Right forelimb (tissue), 1 donor: ENCODE measurements at regions not wholly inside any gene's neighbourhood (a gene's known extent, or its start where the extent isn't known, plus 50 kb on each side); places are given as distances from the start of the nearest gene placed in this dataset.
"Not testable (repeated sequence)": the region's sequence is repeated elsewhere in the genome, so short reads cannot be mapped to it uniquely, and the experiment has no call there.

Experiments used
- DNase-seq: peaks from one replicate; pipeline ENCODE4 v3.0.0-alpha.2; 2018

- no peak for DNase-seq
Measured at GRCh38 chr6:93081901-93082300, 337.5 kb downstream of the EPHA7 start.

- DNase-seq, result no peak
Measured at GRCh38 chr6:93079061-93079460, 340.3 kb downstream of the EPHA7 start.

DNA sequence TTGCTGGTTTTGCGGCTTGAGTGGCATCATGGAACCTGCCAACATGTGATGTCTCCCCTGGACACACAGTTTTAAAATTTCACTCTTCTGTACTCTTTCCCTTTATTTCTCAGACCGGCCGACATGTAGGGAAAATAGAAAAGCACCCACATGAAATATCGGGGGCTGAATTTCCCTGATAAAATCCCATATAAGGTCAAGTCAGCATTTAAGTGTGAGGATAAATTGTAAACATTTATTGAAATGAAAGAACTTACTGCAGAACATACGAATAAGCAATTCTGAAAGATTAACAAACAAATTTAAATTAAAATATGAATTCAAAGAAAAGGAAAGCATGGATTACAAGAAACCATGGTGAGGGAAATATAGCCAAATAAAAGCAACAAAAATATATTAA is 345.5 kb downstream of the EPHA7 start:
- no peak for DNase-seq

- no peak for DNase-seq
Measured at GRCh38 chr6:93069856-93070255, 349.5 kb downstream of the EPHA7 start.

- DNase-seq, result no peak
Measured at GRCh38 chr6:93059911-93060310, 359.4 kb downstream of the EPHA7 start.

DNA sequence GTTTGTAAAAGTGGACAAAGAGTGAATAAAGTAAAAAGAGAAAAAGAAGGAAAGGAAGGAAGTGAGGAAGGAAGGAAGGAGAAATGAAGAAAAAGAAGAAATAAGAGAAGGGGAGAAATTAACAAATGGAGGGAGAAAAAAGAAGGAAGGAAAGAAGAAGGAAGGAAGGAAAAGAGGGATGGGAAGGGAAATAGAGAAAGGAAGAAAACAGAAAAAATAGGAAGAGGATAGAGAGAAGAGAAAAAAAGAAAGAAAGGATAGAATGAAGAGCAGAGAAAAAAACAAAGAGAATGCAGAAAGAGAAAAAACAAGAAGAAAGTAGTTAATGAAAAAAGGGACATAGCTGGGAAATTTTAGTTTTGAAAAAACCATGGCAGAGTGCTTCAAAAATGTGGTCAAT is 361.8 kb downstream of the EPHA7 start:
- no peak for DNase-seq

- DNase-seq, result no peak
Measured at GRCh38 chr6:93048381-93048780, 371.0 kb downstream of the EPHA7 start.

DNA sequence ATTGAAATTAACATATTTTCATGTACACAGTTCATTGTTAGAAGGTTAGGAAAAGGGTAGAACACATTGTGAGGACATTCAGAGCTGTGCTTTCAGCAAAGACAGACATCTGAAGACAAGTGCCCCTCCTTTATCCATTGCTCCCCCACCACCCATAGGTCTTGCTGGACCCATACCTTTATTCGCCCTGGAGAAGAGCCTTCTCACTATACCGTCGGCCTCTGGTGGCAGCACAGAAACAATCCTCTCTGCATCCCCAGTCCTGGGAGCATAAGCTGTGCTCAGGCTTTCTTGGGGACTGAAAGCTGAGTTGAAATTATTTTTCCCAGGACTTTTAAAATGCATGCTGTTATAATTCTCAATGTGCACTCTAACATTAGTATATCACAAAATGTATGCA is 372.3 kb downstream of the EPHA7 start:
- no peak for DNase-seq

GRCh38 chr6:93045156-93045555 is 374.2 kb downstream of the EPHA7 start:
- no peak for DNase-seq

- DNase-seq, result no peak
Measured at GRCh38 chr6:93040375-93040774, 379.0 kb downstream of the EPHA7 start.

DNA sequence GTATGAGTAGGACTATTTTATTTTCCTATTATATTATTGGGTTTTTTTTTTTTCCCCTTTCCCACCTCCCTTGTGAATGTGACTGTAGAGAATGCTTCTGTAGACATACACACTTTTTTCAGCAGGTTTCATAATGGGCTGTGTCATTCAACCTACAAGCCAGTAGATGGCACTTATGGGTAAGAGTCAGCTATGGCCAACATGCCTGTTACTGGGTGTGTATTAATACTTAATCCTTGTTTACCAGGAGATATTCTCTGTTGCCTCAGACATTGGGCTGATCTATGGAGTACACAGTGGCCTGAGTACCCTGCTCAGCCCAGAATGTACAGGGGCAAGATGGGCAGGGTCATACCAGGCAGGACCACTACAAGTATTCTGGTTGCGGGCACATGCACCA is 382.5 kb downstream of the EPHA7 start:
- DNase-seq, result no peak

DNA sequence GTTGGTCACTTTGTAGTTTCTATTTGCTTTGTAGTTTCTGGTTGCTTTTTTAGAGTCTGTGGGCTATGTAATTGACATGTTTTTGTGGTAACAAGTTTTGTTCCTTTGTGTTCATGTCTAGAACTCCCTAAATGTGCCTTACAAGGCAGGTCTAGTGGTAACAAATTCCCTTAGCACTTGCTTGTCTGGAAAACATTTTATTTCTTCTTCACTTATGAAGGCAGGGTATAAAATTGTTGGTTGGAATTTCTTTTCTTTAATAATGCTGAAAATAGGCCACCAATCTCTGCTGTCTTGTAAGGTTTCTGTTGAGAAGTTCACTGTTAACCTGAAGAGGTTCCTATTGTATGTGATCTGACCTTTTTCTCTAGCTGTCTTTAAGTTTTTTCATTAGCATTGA is 383.6 kb downstream of the EPHA7 start:
- DNase-seq, result no peak

DNA sequence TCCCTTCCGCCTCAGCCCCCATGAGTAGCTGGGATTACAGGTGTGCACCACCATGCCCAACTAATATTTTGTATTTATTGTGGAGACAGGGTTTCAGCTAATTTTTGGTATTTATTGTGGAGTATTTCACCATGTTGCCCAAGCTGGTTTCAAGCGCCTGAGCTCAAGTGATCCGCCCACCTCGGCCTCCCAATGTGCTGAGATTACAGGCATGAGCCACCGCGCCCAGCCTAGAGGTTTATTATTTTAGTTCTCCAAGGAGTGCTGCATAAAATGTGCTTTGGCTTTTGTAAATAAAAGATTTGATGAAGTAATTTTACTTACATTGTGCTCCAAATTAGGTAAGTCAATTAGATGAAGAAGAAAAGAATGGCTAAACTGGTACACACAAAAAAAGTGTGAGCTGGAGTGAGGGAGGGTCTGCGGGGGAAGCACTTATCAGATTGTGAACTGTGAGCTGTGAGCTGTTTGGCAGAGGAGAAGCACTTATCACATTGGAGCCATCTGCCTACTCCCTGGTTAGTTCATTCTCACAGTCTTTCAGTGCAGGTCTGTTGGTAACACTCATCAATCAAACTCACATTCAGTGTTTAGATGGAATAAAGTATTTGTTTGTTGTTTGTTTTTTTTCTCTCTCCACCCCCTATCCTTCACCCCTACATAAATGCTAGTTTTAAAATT is 398.0 kb downstream of the EPHA7 start:
- DNase-seq, result no peak

DNA sequence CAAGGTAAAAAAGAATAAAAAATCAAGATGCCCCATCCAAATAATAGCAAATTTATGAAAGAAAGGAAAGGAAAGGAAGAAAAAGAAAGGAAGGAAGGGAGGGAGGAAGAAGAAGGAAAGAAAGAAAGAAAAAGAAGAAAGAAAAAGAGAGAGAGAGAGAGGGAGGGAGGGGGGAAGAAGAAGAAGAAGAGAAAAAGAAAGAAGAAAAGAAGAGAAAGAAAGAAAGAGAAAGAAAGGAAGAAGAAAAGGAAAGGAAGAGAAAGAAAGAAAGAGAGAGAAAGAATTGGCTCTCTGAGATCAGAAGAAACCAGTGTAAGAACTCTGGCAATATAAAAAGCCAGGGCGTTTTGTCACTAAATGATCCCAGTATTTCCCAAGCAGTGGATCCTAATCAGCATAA is 401.7 kb downstream of the EPHA7 start:
- DNase-seq, result no peak

DNA sequence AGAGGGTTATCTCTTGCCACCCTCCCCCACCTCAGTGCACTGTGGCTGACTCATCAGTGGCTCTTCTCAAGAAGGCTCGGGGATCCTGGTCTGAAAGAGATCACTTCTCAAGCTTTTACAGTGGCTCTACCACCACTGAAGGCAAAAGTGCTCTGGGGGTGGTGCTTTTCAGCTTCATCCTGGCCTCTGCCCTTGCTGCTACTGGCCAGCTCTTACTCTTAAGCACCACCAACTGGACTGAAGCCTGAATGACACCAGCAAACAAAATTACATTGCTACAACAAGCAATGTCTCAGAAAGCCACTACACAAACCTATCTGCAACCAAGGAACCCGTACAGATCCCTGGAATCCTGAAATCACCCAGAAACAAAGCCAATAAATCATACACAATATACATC is 402.1 kb downstream of the EPHA7 start:
- no peak for DNase-seq

- DNase-seq, result no peak
Measured at GRCh38 chr6:93013054-93013453, 406.3 kb downstream of the EPHA7 start.

GRCh38 chr6:93008375-93008774 is 411.0 kb downstream of the EPHA7 start:
- DNase-seq, result no peak

DNA sequence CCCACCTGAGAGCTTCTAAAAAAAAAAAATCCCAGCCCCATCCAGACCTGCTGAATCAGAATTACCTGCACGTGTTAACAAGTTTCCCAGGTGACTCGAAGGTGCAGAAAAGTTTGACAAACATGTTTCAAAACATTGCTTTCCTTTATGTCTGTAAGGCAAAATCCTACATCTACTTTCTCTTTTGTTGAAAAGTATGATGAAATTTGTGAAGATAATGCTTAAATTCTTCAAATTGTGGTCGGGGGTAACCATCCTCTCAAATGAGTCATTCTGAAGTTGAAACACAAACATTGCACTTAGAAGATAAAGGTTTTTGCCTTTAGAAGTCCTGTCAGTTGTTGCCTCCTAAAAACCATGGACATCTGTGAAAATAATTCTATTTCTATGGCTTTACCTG is 429.7 kb downstream of the EPHA7 start:
- no peak for DNase-seq

- no peak for DNase-seq
Measured at GRCh38 chr6:92979281-92979680, 440.1 kb downstream of the EPHA7 start.

- no peak for DNase-seq
Measured at GRCh38 chr6:92977018-92977417, 442.3 kb downstream of the EPHA7 start.

DNA sequence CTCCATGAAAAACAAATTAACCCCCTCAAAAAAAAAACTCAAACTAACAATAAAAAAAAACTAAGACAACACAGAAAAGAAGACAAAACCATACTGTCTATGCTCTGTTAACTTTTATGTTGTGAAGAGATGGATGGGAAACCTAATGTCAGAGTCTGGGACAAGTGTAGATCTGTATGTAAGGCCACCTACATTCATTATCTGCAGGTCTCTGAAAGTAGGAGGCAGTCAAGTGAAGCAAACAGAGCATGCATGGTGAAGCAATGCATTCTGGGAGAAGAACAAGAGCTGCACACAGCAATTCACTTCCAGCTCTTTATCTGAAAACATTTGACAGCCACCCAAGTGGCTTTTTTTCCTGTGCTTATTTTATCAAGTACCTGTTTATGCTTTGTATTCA is 452.0 kb downstream of the EPHA7 start:
- DNase-seq, result no peak

- no peak for DNase-seq
Measured at GRCh38 chr6:92962846-92963245, 456.5 kb downstream of the EPHA7 start.

DNA sequence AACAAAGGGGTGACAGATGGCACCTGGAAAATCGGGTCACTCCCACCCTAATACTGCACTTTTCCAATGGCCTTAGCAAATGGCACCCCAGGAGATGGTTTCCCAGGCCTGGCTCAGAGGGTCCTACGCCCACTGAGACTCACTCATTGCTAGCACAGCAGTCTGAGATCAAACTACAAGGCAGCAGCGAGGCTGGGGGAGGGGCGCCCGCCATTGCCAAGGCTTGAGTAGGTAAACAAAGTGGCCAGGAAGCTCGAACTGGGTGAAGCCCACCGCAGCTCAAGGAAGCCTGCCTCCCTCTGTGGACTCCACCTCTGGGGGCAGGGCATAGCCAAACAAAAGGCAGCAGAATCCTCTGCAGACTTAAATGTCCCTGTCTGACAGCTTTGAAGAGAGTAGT is 467.2 kb downstream of the EPHA7 start:
- DNase-seq, result not testable (repeated sequence)

DNA sequence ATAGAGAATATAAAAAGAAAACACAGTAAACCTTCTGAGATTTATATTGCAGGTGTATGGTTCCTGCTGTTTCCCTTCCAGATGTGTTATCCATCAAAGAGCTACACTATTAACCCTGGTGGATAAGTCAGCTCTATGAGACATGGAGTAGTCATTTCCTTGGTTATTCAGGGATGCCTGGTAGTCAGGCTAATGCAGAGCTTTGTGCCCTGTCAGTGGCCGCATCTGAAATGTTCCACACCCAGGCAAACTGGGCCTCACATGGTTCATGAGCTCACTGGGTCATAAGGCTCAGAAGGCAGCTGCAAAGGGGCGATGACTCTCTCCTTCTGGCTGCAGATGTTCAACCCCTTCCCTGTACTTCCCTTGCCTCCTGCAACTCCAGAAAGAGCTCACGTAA is 473.6 kb downstream of the EPHA7 start:
- no peak for DNase-seq

GRCh38 chr6:92944132-92944531 is 475.2 kb downstream of the EPHA7 start:
- DNase-seq, result no peak

GRCh38 chr6:92942549-92942948 is 476.8 kb downstream of the EPHA7 start:
- DNase-seq, result no peak
